GM21390 (cell line): ENCODE measurements at regions not wholly inside any gene's neighbourhood (a gene's known extent, or its start where the extent isn't known, plus 50 kb on each side); places are given as distances from the start of the nearest gene placed in this dataset.
A peak's percentile ranks its signal among the peaks of the same experiment; 100 is the strongest.

Experiments
- ATAC-seq: cut with Tn5 transposase; IDR thresholded peaks from one replicate; pipeline ENCODE4 v1.9.1; 2021; ENCODE audit not compliant: unreplicated experiment

DNA sequence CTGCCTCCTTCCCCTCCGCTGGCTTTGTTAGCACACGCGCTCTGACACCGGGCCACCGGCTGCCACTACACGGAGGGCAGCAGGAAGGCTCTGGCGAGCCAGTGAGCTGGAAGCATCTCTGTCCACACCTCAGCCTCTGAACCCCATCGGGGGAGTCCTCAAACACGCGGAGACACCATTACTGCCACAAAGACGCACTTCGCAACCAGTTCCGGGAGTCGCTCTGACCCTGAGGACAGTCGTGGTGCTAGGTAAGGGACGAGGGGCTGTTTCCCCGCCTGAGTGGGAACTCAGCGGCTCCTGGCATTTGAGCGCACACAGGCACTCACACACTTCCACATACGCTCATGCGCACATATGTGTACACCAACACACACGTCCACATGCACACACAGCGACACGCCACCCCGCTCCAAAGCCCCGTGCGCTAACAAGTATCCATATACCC lies 160.0 kb downstream of the C9orf152 start:
- ATAC-seq = peak; percentile 30

DNA sequence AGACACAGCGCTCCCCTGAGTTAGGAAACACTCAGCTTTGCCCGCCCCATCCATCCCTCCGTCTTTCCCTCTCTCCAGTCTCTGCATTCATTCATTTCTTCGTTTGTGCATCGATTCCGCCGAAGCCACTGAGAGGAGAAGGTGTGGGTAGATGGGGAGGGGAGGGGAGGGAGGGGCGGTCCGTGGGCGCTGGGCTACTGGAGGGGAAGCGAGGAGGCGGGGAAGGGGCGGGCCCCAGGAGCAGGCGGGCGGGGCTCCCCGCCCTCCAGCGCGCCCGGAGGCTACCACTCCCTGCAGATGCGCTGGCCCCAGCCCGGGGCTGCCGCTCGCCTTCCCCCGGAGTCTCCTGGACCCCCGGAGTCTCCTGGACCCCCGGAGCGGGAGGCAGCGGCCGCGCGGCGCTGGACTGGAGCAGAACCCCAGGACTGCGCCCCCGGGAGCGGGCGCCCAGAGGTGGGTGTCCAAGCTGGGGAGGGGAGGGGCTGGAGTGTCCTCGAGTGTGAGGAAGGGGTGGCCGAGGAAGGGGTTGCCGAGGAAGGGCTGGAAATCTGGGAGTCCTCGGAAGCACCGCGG lies 159.5 kb downstream of the C9orf152 start:
- ATAC-seq = peak; percentile 72

DNA sequence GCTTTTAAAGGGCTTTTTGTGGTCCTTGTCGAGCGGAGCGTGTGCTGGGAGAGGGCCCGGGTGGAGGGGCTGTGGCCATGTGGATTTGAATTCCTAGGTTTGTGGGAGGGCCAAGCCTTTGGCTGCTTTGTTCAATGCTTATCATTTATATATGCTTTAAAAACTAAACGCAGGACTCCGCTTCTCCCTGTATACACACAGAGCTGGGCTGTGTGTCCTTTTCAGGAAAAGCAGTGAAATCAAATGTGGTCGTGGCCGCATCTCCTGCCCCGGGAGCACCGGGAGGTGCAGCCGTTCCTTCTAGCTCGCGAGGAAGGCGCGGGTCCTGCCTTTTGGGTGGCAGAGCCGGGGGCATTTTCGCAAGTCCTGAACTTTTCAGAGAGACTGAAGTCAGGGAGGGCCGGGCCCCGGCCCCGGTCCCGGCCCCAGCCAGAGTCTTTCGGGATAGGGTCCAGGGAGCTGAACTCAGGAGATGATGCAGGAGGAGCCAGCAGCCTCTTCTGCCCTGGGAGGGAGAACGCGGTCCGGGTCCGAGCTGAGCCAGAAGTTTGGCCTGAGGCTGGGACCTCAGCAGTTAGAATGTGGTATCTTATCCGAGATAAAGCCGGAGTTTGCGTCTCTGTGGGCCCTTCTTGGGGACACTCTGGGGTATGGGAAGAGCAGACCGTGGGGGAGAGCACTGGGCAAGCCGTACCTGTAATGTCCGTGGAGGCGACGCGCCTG lies 158.8 kb downstream of the C9orf152 start:
- peak; percentile 12 for ATAC-seq

DNA sequence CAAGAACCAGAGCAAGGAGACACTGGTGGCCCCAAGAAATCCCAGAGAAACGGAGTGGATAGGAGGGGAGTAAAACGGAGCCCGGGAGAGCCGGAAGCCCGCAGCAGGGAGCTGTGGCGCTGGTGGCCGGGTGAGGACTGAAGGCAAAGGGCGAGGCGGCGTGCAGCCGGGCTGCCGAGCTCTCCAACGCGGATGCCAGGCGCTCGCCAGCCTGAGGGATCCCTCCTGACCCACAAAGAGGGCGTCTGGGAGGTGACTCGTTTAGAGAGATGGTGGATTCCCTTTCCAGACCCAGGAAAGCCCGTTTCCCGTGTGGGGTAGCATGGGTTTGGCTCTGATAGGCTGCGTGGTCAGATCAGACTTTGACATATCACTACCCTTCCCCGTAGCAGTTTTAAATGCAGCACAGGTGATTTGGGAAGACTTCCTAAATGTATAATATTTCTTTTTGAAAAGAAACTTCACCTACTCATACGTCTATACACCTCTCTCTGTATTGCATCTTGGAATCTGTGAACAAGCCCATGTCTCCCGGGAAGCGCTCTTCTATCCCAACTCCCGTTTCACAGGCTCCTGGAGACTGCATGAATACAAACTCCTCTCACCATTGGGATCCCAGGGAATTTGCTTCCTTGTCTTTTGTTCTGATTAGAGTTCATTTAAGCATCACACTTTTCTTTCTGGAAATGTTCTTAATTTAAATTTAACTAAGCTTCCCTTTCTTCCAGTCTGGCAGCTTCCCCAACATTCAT lies 158.1 kb downstream of the C9orf152 start:
- no peak for ATAC-seq

DNA sequence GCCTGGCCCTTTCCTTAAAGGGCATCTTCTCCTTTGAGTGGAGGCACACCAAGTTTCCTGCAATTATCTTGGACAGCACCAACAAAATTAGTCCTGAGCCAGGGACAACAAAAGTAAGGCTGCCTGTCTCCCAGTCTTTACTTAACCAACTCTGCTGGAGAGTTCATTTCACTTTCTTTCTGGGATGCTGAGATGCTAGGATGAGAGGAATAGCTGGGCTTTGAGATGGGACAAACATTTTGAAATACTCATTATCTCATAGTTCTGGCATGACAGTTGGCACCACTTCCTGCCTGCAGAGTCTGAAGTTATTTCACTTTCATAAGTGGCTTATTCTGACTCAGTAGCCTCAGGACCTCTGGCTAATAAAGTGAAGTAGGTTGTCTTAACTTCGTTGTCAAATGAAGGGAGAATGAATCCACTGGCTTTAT lies 157.0 kb downstream of the C9orf152 start:
- peak; percentile 51 for ATAC-seq

DNA sequence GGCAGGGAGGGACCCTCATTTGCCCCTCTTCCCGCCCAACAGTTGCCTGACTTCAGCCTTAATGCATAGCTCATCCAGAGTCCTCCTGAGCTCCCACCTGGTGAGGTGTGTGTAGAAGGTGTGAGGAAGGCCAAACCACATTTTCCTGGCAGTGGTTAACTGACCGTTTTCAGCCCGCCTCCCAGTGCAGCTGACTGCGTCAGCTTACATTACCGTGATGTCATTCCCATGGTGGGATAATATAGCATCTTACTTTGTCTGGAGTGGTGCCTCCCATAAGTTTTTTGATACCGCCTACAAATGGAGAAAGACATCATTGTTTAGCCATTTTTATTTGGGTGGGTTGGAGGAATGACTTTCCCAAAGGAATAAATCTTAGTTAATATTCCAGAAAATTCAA lies 151.9 kb downstream of the C9orf152 start:
- ATAC-seq = no peak

DNA sequence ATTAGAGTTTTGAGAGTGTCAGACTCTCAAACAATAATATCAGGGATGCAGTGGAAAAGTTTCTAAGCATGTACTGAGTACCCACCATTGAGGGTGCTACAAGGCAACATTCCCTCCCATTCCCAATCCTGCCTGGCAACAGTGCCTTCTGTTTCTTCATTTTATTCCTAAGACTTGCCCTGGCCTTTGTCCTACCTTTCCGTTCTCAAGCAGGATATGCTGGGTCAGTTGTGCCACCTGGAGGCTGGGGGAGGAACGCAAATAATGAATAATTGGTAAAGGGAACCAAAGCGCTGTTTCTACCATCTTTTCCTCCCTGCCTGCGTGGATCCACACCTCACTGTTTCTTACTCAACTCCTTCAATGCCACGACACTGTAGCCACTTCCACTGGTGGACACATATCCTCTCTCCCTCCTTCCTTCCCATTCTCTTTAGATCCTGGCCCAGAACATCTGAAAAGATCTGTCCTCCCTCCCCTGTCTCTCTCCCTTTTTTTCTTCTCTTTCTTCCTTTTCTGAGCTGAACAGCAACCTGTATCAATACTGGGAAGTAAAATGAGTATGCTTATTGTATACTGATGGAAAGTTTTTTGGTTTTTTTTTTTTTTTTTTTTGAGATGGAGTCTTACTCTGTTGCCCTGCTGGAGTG lies 149.5 kb downstream of the C9orf152 start:
- peak; percentile 46 for ATAC-seq

DNA sequence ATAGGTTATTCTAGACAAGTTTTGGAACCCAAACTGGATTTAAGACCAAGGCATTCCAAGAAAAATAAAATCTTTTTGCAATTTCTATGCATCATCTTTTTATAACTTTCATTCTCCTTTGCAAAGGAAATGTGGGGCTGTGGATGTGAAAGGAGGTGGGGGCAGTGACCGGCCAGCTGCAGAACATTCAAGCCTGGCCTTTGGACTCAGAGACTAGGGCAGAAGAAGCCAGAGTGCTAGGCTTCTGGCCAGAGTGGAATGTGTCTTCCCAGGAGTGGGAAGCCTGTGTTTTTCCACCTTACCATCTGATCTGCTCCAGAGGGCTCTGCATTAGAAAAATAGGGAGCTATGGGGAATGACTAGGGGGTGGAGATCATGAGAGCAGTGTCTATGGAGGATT lies 148.5 kb downstream of the C9orf152 start:
- no peak for ATAC-seq

DNA sequence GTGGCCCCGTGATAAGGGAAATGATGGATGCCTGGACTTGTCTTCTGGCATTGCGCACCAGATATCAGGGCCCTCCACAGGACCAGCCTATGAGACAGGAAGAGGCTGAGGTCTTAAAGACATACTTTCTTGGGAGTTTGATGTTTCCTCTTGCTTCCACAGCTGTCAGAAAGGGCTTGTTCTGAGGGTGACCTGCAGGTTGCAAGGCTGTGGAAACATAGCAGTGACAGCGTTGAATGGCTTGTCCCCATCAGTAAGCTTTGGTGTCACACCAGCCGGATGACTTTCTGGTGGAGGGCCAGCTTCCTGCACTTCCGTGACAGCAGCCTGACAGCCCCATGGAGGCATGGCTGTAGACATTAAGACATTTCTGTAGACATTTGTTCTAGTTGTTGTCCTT lies 143.2 kb downstream of the C9orf152 start:
- ATAC-seq = peak; percentile 43

DNA sequence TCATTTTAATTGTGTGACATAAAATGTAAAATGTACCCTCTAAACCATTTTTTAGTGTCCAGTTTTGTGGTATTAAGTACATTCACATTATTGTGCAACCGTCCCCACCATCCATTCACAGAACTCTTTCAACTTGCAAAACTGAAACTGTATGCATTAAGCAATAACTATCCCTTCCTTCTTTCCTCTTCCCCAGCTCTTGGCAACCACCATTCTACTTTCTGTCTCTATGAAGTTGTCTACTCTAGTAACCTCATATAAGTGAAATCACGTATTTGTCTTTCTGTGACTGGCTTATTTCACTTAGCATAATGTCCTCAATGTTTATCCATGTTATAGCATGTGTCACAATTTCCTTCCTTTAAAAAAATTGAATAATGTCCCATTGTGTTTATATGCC lies 142.4 kb downstream of the C9orf152 start:
- ATAC-seq = peak; percentile 66

DNA sequence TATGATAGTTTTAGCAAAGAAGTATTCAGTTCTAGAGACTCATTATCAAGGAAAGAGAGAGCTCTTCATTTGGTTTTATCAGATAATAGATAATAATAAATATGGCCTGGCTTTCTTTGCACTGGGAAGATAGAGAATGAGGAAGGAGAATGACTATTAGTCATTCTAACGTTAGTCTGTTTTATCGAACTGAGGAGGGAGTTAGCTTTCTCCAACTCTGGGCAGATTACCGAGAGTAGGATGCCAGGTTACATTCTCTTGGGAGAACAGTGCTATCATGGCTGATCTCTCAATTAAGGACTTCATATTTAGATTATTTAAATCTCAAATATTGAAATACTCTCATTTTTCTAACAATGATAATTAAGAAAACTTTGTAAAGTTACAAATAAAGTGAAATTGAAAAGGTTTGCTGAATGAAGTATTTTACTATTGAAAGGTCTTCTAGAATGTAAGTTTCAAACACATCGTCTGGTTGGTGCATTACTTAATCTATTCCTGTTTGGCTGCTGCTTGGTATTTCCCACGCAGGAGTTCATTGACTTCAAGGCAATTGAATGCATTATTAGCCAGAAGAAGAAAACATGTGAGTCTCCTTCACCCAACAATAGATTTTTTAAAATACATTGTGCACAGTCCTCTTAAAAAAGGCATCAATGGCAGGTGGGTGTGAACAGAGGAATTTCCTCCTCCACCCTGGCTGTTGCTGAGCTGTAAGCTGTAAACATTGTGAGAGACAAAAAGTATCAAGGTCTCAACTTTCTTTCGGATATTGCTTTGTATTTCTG lies 140.8 kb downstream of the C9orf152 start:
- no peak for ATAC-seq

DNA sequence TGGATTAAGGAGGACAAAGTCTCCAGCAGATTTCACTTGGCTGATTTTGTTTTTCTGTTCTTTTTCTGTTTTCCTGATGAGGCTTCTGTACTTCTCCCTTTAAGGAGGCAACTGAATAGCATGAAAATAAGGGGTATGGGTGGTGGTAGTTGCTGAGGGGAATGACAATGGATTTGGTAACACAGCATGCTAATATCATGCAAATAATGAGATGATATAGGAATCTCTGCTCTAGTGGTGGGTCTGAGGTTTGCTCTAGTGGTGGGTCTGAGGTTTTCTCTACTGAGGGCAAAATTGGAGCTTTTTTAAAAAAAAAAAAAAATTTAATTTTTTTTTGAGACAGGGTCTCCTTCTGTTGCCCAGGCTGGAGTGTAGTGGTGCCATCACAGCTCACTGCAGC lies 139.7 kb downstream of the C9orf152 start:
- no peak for ATAC-seq

DNA sequence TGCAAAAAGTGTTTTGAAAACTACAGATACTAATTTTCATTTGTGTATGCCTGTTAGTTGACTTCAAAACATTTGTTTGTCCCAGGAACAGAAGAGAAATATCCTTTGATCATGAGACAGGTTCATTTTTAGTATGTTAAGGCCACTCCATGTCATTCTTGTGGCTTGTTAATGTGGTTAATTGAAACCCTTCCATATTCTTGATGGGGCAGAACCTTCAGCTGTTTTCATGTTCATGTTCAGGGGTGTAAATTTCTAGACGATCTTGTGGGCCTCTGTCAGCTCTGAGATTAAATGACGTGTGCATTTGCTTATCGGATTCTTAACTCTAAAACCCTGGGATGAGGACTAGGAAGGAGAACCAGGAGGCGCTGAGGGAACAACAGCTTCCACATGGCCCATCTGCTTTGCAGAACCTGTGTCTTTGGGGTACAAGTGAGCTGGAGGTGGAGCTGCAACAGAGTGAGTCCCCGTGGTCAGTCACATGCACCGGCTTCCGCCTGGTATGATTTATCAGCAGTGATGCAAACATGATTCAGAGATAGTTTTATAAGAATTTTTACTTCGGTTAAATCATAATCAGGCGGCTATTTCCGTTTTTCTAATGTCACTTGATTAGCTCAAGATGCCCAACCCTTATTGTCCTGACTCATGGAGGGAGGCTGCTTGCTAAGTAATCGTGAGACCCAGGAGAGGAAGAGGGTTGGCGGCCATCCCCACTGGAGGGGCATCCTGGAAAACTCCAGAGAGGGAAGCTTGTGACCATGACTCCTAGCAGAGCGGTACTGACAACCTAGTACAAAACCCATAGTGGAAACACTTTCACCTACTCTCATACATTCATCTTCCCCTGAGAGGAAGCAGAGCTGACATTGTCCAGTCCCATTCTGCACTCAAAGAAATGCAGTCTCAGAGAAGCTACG lies 138.4 kb downstream of the C9orf152 start:
- ATAC-seq = no peak

DNA sequence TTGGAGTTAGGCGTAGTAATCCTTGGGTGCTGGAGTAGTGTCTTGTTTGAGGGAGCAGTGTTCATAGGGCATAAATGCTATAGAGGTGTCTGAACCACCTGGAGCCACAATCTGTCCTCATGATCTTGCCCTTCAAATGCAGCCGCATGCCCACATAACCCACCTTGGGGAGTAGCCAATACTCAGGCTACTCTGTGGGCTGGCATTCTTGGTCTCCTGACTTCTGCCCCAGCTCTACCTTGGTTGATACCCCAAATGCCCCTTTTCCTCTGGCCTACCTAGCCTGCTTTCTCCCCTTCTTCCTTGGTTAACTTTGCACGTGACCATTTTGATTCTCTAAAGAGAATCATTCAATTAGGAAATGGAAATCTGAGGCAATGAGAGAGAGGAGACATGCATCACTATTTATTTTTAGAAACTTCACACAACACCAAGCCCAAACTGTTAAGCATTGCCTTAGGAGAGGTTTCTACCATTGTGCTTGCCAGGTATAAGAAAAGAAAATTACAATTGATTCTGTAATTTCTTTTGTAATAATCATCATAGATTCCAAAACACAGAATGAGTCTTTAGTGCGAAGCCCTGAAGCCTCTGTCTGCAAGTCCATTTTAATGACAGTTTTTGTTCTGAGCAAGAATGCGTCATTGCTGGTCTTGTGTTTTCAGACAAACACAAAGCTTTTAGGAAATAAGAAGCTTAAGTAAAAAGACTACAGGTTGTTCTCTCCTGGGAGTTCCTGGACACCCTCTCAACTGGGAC lies 135.2 kb downstream of the C9orf152 start:
- no peak for ATAC-seq

DNA sequence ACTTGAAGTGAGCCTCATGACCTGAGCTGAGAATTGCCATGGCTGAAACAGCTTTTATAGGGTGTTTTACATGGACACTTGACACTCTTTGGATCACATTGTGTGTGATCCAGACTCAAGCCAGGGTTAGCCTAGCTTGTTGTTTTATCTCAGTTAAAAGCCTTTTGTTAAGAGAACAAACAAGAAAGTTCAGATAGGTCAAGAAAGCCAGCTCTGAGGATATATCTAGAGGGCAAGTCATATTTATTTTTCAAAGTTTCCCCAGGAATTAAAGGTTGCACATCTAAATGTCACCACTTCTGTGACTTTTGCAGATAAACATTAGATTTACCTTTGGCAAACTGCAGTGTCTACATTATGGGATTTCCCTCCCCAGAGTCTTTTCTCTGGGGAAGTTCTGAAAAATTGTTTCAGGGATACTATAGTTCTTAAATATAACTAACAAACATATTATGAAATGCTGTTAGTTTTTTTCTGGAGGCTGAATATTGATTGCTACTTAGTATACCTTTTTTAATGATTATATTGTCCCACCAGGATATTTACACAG lies 134.5 kb downstream of the C9orf152 start:
- no peak for ATAC-seq

DNA sequence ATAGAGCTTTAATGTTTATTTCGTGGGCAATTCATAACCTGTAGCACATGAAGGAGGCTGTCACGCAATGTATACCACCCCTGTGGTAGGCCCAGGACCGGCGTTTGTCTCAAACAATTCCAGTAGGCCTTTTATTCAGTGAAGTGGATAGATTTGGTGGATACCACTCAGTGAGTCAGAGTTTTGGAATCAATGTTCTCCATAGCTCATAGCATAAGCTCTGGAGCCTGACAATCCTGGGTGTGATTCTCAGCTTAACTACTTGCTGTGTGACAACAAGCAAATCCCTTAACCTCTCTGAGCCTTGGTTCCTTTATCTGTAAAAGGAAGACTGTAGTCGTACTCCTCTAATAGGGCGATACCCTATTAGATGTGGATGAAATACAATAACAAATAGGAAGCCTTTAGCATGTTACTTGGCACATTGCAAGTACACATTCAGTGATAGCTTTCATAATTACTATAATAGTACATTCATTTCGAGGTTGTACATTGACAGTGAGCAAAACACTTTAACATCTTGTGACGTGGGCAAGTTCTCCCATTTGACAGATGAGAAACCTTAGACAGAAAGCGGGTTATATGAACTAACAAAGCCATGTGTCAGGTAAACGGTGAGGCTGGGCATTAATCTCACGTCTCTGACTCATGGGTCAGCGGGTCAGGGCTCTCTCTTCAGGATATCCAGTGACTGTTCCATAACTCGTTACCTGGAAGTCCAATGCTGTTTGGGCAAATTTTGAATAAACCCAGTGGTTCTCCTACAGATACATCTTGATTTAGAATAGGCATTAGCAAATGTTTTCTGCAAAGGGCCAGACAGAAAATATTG lies 130.8 kb downstream of the C9orf152 start:
- no peak for ATAC-seq

DNA sequence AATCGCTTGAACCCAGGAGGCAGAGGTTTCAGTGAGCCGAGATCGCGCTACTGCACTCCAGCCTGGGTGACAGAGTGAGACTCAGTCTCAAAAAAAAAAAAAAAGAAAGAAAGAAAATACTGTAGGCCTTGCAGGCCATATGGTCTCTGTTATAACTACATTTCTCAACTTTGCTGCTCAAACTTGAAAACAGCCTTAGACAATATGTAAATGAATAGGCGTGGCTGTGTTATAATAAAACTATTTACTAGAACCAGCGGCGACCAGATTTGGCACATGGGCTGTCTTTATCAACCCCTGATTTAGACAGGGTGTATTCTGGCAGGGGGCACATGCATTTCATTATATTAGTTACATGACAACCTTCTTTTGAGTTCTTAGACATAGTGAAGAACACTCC lies 130.0 kb downstream of the C9orf152 start:
- no peak for ATAC-seq

DNA sequence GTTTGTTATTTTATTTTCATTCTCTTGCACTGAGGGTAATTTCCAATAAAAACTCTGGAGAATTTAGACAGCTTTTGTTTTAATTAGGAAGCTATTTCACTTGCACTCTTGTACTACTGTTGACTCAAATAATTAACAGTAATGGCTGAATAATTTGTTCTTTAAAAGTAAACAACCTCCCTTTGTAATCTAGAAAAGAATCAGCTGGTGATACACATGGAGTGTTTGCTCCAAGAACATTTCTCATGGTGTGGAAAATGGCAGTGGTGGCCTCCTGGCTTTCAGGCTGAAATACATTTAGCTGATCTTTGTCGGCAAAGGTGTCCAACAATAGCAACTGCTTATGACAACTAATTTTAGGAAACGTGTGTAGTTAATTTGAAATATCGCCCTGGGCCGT lies 129.4 kb downstream of the C9orf152 start:
- ATAC-seq = no peak
